HUES64 (cell line): ENCODE measurements at regions not wholly inside any gene's neighbourhood (a gene's known extent, or its start where the extent isn't known, plus 50 kb on each side); places are given as distances from the start of the nearest gene placed in this dataset.

ENCODE experiments used
- H3K27ac ChIP-seq: 2 replicates; pipeline ENCODE4 v1.7.0; 2013; ENCODE audit warnings: low read depth, low read length, inconsistent platforms
- H3K27me3 ChIP-seq: 2 replicates; pipeline ENCODE4 v1.6.1; 2013; ENCODE audit warnings: mild to moderate bottlenecking, low read length; ENCODE audit not compliant: insufficient read depth
- H3K36me3 ChIP-seq: 2 replicates; pipeline ENCODE4 v1.6.1; 2013; ENCODE audit warnings: mild to moderate bottlenecking, low read length; ENCODE audit not compliant: insufficient read depth
- H3K4me1 ChIP-seq: 2 replicates; pipeline ENCODE4 v1.6.1; 2013; ENCODE audit warnings: mild to moderate bottlenecking, low read length, moderate library complexity; ENCODE audit not compliant: insufficient read depth
- H3K4me3 ChIP-seq: 2 replicates; pipeline ENCODE4 v1.5.1; 2013; ENCODE audit warnings: mild to moderate bottlenecking, low read length, moderate library complexity
- H3K9ac ChIP-seq: 2 replicates; pipeline ENCODE4 v1.6.1; 2013; ENCODE audit warnings: mild to moderate bottlenecking, low read depth, low read length
- H3K9me3 ChIP-seq: 2 replicates; pipeline ENCODE4 v1.6.1; 2013; ENCODE audit warnings: low read depth, low read length; ENCODE audit not compliant: insufficient read depth
- WGBS: fragments of 150-250, 120-280 bp; methylation state at CpG from one replicate; pipeline ENCODE4 v1.1.7; 2013; ENCODE audit warnings: missing lambda C conversion rate; 5-methylcytosine and 5-hydroxymethylcytosine counted together

DNA sequence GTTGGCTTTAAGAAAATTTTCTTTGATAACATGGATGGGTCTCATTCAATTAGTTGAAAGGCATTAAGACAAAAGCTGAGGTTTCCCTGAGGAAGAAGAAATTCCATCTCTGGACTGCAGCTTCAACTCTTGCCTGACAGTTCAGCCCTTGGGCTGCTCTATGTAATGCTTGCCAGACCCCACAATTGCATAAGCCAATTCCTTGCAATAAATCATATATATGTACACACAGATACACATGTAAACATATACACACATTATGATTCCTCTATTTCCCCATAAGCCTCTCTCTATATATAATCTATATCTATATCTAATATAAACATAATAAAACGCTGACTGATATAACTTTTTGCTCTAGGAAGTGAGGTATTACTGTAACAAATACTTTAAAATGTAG, 301.5 kb upstream of the PRMT6 start:
- WGBS = 100% methylated on average over 1 of the region's 1 CpG
- peaks cover 23% of the 10 kb centered on the region for H3K4me1 ChIP-seq
- H3K27ac ChIP-seq = no peak overlapping the region
- H3K9me3 ChIP-seq = no peaks in the 10 kb centered on the region
- H3K27me3 ChIP-seq = no peaks in the 10 kb centered on the region
- H3K9ac ChIP-seq = no peak overlapping the region
- H3K4me3 ChIP-seq = no peak overlapping the region
- no peaks in the 10 kb centered on the region for H3K36me3 ChIP-seq

GRCh38 chr1:106755682-106756406, 300.6 kb upstream of the PRMT6 start:
- Histone ChIP-seq H3K4me1 (peaks cover 15% of the 10 kb centered on the region), H3K27ac (no peak overlapping the region), H3K9me3 (no peaks in the 10 kb centered on the region), H3K36me3 (no peaks in the 10 kb centered on the region), H3K9ac (no peak overlapping the region), H3K4me3 (no peak overlapping the region), H3K27me3 (no peaks in the 10 kb centered on the region)
- WGBS = 89% methylated on average over 1 of the region's 1 CpG

DNA sequence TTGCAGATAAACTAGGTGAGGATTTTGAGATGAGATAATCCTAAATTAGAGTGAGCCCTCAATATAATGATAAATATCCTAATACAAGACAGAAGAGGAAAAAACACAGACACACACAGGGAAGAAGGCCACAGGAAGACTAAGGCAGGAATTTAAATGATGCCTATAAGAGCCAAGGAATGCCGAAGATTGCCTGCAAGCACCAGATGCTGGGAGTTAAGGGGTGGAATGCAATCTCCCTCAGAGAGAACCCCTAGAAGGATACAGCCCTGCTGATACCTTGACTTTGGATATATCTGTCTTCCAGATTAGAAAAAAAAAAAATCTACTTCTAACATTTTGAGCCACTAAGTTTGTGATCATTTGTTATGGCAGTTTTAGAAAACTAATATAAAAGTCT, 299.7 kb upstream of the PRMT6 start:
- Histone ChIP-seq H3K4me1 (0 out of 2 replicates have a peak, but pooled peaks cover 6% of the 10 kb centered on the region), H3K4me3 (no peak overlapping the region), H3K9ac (no peak overlapping the region), H3K36me3 (no peaks in the 10 kb centered on the region), H3K27me3 (no peaks in the 10 kb centered on the region), H3K9me3 (no peaks in the 10 kb centered on the region), H3K27ac (no peak overlapping the region)
- WGBS = 82% methylated on average over 1 of the region's 1 CpG

GRCh38 chr1:106768077-106768476, 288.4 kb upstream of the PRMT6 start:
- 91% methylated on average over 2 of the region's 2 CpGs for WGBS
- no peaks in the 10 kb centered on the region for H3K4me1 ChIP-seq
- H3K9ac ChIP-seq = no peak overlapping the region
- H3K4me3 ChIP-seq = no peak overlapping the region
- H3K36me3 ChIP-seq = no peaks in the 10 kb centered on the region
- H3K27me3 ChIP-seq = no peaks in the 10 kb centered on the region
- H3K9me3 ChIP-seq = no peaks in the 10 kb centered on the region
- H3K27ac ChIP-seq = no peak overlapping the region

DNA sequence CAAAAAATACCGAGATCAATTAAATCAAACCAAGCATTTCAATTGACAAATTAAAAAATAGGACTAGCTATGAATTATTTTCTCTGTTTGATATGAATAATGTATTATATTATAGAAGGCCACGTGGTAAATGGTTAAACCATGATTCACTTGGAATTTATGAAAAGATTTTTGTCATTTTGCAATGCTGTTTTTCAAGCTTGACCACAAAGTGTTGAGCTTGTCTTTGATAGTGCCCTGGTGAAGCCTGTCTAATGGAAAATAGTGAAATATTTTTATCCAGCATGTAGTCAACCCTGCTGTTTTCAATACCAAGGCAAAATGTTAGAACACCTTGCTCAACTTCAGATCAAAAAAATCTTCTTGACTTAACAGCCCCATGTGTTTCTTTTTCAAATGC, 288.0 kb upstream of the PRMT6 start:
- Histone ChIP-seq H3K4me3 (no peak overlapping the region), H3K9ac (no peak overlapping the region), H3K4me1 (no peaks in the 10 kb centered on the region), H3K36me3 (no peaks in the 10 kb centered on the region), H3K9me3 (no peaks in the 10 kb centered on the region), H3K27ac (no peak overlapping the region), H3K27me3 (no peaks in the 10 kb centered on the region)
- WGBS = 85% methylated on average over 2 of the region's 2 CpGs

- Histone ChIP-seq H3K4me1 (no peaks in the 10 kb centered on the region), H3K4me3 (no peak overlapping the region), H3K9ac (no peak overlapping the region), H3K27me3 (no peaks in the 10 kb centered on the region), H3K27ac (no peak overlapping the region), H3K36me3 (no peaks in the 10 kb centered on the region), H3K9me3 (peaks cover 5% of the 10 kb centered on the region; the same call in 1 of the 2 replicates)
- WGBS = 95% methylated on average over 2 of the region's 2 CpGs
Observed at GRCh38 chr1:106773206-106773605, 283.3 kb upstream of the PRMT6 start.

DNA sequence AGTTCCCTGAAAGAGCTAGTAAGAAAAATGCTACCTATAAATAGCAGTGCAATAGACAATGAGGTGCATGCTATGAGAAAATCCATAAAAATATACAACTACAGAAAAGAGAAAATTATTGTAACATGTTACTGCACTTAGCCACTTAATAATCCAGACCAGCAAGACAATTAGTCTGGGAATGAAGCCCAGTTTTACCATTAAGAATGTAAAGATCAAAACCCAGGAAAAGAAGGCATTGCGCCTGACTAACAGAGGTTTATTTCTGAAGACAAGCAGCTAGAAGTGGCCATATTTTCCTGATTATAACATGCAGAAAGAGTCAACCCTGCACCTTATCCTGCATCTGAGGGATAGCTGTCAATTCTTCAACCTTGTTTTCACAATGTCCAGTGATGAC, 276.4 kb upstream of the PRMT6 start:
- Histone ChIP-seq H3K4me3 (no peak overlapping the region), H3K9ac (no peak overlapping the region), H3K27me3 (no peaks in the 10 kb centered on the region), H3K4me1 (no peaks in the 10 kb centered on the region), H3K9me3 (peaks cover 5% of the 10 kb centered on the region; the same call in 1 of the 2 replicates), H3K36me3 (no peaks in the 10 kb centered on the region), H3K27ac (no peak overlapping the region)
- WGBS = 100% methylated on average over 1 of the region's 1 CpG

- no peaks in the 10 kb centered on the region for H3K36me3 ChIP-seq
- no peaks in the 10 kb centered on the region for H3K27me3 ChIP-seq
- WGBS = 100% methylated on average over 1 of the region's 1 CpG
- H3K9ac ChIP-seq = no peak overlapping the region
- H3K4me1 ChIP-seq = no peaks in the 10 kb centered on the region
- H3K27ac ChIP-seq = no peak overlapping the region
- H3K4me3 ChIP-seq = no peak overlapping the region
- peaks cover 5% of the 10 kb centered on the region; the same call in 1 of the 2 replicates for H3K9me3 ChIP-seq
Observed at GRCh38 chr1:106780806-106781569, 275.5 kb upstream of the PRMT6 start.

DNA sequence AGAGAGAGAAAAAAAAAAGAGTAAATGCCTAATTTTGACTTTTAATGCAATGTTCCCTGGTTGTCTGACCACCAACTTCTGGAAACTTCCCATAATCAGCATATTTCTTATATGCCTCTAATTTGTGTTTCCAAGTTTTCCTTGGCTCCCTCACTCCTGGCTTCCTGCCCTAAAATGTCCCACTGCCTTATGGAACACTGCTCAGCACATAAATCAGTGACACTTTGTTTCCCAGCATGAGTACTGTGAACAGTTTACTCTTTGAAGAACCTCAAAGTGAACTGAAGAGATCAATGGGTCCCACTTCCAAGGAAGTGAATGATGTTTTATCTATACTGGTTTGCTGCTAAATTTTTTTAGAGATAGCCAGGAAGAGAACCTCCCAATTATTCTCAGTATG, 271.3 kb upstream of the PRMT6 start:
- H3K4me1 ChIP-seq = no peaks in the 10 kb centered on the region
- no peak overlapping the region for H3K9ac ChIP-seq
- no peak overlapping the region for H3K27ac ChIP-seq
- H3K4me3 ChIP-seq = no peak overlapping the region
- no peaks in the 10 kb centered on the region for H3K9me3 ChIP-seq
- H3K27me3 ChIP-seq = no peaks in the 10 kb centered on the region
- no peaks in the 10 kb centered on the region for H3K36me3 ChIP-seq

- Histone ChIP-seq H3K4me3 (no peak overlapping the region), H3K4me1 (no peaks in the 10 kb centered on the region), H3K27ac (no peak overlapping the region), H3K9ac (no peak overlapping the region), H3K9me3 (no peaks in the 10 kb centered on the region), H3K36me3 (no peaks in the 10 kb centered on the region), H3K27me3 (no peaks in the 10 kb centered on the region)
- 92% methylated on average over 3 of the region's 3 CpGs for WGBS
Observed at GRCh38 chr1:106787520-106787919, 269.0 kb upstream of the PRMT6 start.

- H3K27me3 ChIP-seq = no peaks in the 10 kb centered on the region
- no peaks in the 10 kb centered on the region for H3K4me1 ChIP-seq
- no peaks in the 10 kb centered on the region for H3K36me3 ChIP-seq
- no peak overlapping the region for H3K27ac ChIP-seq
- H3K9ac ChIP-seq = no peak overlapping the region
- WGBS = no CpG with 5 or more reads among the region's 2 CpGs
- no peaks in the 10 kb centered on the region for H3K9me3 ChIP-seq
- H3K4me3 ChIP-seq = no peak overlapping the region
Observed at GRCh38 chr1:106789686-106790085, 266.8 kb upstream of the PRMT6 start.
